K562 (cell line): ENCODE measurements at regions not wholly inside any gene's neighbourhood (a gene's known extent, or its start where the extent isn't known, plus 50 kb on each side); places are given as distances from the start of the nearest gene placed in this dataset.

ENCODE experiments used
- ATAC-seq: fragments of 200-7000 bp; cut with Tn5 transposase; 3 replicates; pipeline ENCODE4 v1.9.1; 2020; ENCODE audit warnings: moderate library complexity
- BruUV-seq: library from RNA; stranded (reverse); fragments of 400-500 nt; replicated peaks from 2 replicates; lab custom pipeline; 2021; lab: Mats Ljungman, UMichigan
- CTCF ChIA-PET: fragments of 300-600 bp; formaldehyde crosslinking; extraction: SDS; loops from one replicate; lab custom pipeline; 2021; ENCODE audit warnings: low intra/inter-chr PET ratio; lab: Yijun Ruan, JAX
- POLR2A ChIA-PET: fragments of 300-600, 350-650 bp; sonication (Branson Sonifier 250); formaldehyde crosslinking; extraction: SDS; loops from one replicate; lab custom pipeline; 2021; ENCODE audit warnings: antibody characterized with exemption, inconsistent platforms; lab: Yijun Ruan, JAX
- DNase-seq, 4 experiments: peaks; one replicate each; pipeline versions ENCODE4 v3.0.0 to v3.0.0-alpha.2; 2011 to 2018; ENCODE audit warnings: low spot score in 3 of 4, mixed read lengths in 3 of 4; ENCODE audit errors: extremely low read depth in 1 of 4
- FAIRE-seq: peaks from 2 replicates; lab custom pipeline; 2011; peaks lifted over from hg19 to GRCh38; lab: Jason Lieb, UNC
- H2AFZ ChIP-seq: 2 replicates; pipeline ENCODE4 v1.6.0; 2011; ENCODE audit warnings: low read depth, low read length, control low read depth, inconsistent platforms
- H3K27ac ChIP-seq: fragments of 200-600 bp; 3 replicates; pipeline ENCODE4 v1.8.0; 2011; ENCODE audit warnings: low read depth, mild to moderate bottlenecking, control low read depth, inconsistent platforms, low read length, moderate library complexity, mixed read lengths; ENCODE audit errors: extremely low read depth
- H3K27me3 ChIP-seq, 2 experiments: fragments of 300-600 bp in 1 of 2; 2 replicates in 1 of 2; 3 replicates in 1 of 2; pipeline versions ENCODE4 v1.6.0 to v1.8.0; 2011; ENCODE audit warnings: inconsistent platforms in 2 of 2, low read length in 2 of 2, mild to moderate bottlenecking in 1 of 2, mixed read lengths in 1 of 2, moderate library complexity in 1 of 2; ENCODE audit not compliant: control insufficient read depth in 2 of 2, insufficient read depth in 2 of 2
- H3K36me3 ChIP-seq: fragments of 300-600 bp; 3 replicates; pipeline ENCODE4 v1.8.0; 2011; ENCODE audit warnings: mild to moderate bottlenecking, low read length, inconsistent platforms; ENCODE audit not compliant: control insufficient read depth, insufficient read depth
- H3K4me1 ChIP-seq, 2 experiments: fragments of 200-600 bp in 1 of 2; replicated peaks in 1 of 2; 2 replicates in 1 of 2; 3 replicates in 1 of 2; pipeline versions ENCODE4 v1.5.1 to v1.8.0; 2011; ENCODE audit warnings: inconsistent platforms in 2 of 2, low read length in 2 of 2, mild to moderate bottlenecking in 1 of 2, mixed read lengths in 1 of 2, moderate library complexity in 1 of 2; ENCODE audit not compliant: control insufficient read depth in 2 of 2, insufficient read depth in 2 of 2
- H3K4me2 ChIP-seq: 2 replicates; pipeline ENCODE4 v1.6.1; 2011; ENCODE audit warnings: low read length, control low read depth, inconsistent platforms, mixed read lengths; ENCODE audit not compliant: insufficient read depth
- H3K4me3 ChIP-seq: fragments of 200-600 bp; sonication (generic), shearing (Covaris generic); 2 replicates; pipeline ENCODE4 v1.5.1; 2016; ENCODE audit warnings: control low read depth, inconsistent platforms
- H3K79me2 ChIP-seq: fragments of 200-600 bp; 3 replicates; pipeline ENCODE4 v1.8.0; 2011; ENCODE audit warnings: low read length, inconsistent platforms; ENCODE audit not compliant: control insufficient read depth, insufficient read depth
- H3K9ac ChIP-seq, 2 experiments: 2 replicates each; pipeline versions ENCODE4 v1.6.0 to v1.6.1; 2011; ENCODE audit warnings: low read depth in 2 of 2, low read length in 2 of 2, control low read depth in 1 of 2, inconsistent platforms in 1 of 2, mild to moderate bottlenecking in 1 of 2, mixed read lengths in 1 of 2; ENCODE audit not compliant: insufficient read depth in 1 of 2
- H3K9me1 ChIP-seq: one replicate; pipeline ENCODE4 v1.6.0; 2011; ENCODE audit warnings: inconsistent platforms, mild to moderate bottlenecking, low read length, moderate library complexity; ENCODE audit not compliant: control insufficient read depth, insufficient read depth
- H3K9me3 ChIP-seq: replicated peaks from 2 replicates; pipeline ENCODE4 v1.5.1; 2011; ENCODE audit warnings: low read depth, low read length, inconsistent platforms; ENCODE audit not compliant: control insufficient read depth, insufficient read depth
- H4K20me1 ChIP-seq: replicated peaks from 2 replicates; pipeline ENCODE4 v1.6.1; 2011; ENCODE audit warnings: low read length, inconsistent platforms, mixed read lengths; ENCODE audit not compliant: control insufficient read depth, insufficient read depth
- MAFG ChIP-seq: fragments of 450-650 bp; conservative IDR thresholded peaks from 2 replicates; pipeline ENCODE4 v1.6.1; 2016; ENCODE audit warnings: missing genetic modification characterization, missing compliant biosample characterization
- RBM22 ChIP-seq: fragments of 200-400 bp; formaldehyde crosslinking; IDR thresholded peaks from 2 replicates; pipeline ENCODE4 v1.6.1; 2018; ENCODE audit warnings: low read length, low read depth; ENCODE audit not compliant: poor library complexity, severe bottlenecking
- REST ChIP-seq, 2 experiments: fragments of 450-650 bp; formaldehyde crosslinking in 1 of 2; IDR thresholded peaks; 2 replicates each; pipeline versions ENCODE4 v1.4.0 to v1.6.1; 2014 to 2020; ENCODE audit warnings: mild to moderate bottlenecking in 2 of 2, borderline replicate concordance in 1 of 2, low read depth in 1 of 2
- RNF2 ChIP-seq: sonication (generic); IDR thresholded peaks from 2 replicates; pipeline ENCODE4 v1.6.1; 2016
- ZBTB26 ChIP-seq: fragments of 450-650 bp; formaldehyde crosslinking; IDR thresholded peaks from 2 replicates; pipeline ENCODE4 v1.4.0; 2022; ENCODE audit warnings: missing genetic modification characterization
- ZBTB33 ChIP-seq: sonication (generic); formaldehyde crosslinking; IDR thresholded peaks from 2 replicates; pipeline ENCODE4 v1.8.1; 2023; ENCODE audit warnings: mild to moderate bottlenecking, missing genetic modification reagents
- ZNF436 ChIP-seq: fragments of 250-450, 450-650 bp; sonication (Bioruptor Pico); formaldehyde crosslinking; IDR thresholded peaks from 2 replicates; pipeline ENCODE4 v1.7.0; 2020; ENCODE audit warnings: mild to moderate bottlenecking
- ZNF511 ChIP-seq: sonication (generic); formaldehyde crosslinking; IDR thresholded peaks from 2 replicates; pipeline ENCODE4 v1.8.0; 2022; ENCODE audit warnings: mild to moderate bottlenecking, missing genetic modification reagents
- ZNF668 ChIP-seq: fragments of 250-450 bp; sonication (Bioruptor Pico); IDR thresholded peaks from 2 replicates; pipeline ENCODE4 v1.8.0; 2022; ENCODE audit warnings: mild to moderate bottlenecking, inconsistent platforms
- WGBS: fragments of 100-300 bp; shearing (Covaris generic); methylation state at CpG from one replicate; pipeline ENCODE4 v1.1.6; 2016; ENCODE audit warnings: low coverage, mixed read lengths; ENCODE audit not compliant: insufficient coverage; ENCODE audit errors: missing lambda C conversion rate; 5-methylcytosine and 5-hydroxymethylcytosine counted together
- in situ Hi-C: fragments of 300-500 bp; cut with MboI; formaldehyde crosslinking; loops from 4 replicates; pipeline ENCODE4 v1.15.0; 2018; ENCODE audit warnings: inconsistent platforms, mixed read lengths
- intact Hi-C: fragments of 100-400 bp; cut with micrococcal nuclease; formaldehyde crosslinking; loops from 2 replicates; pipeline ENCODE4 v1.14.2; 2022

- BruUV-seq: no TSS peak
- in situ Hi-C loops: no loop called here
- Histone ChIP-seq H2AFZ (no peak overlapping the region), H3K9ac (no peak overlapping the region), H3K4me2 (no peak overlapping the region), H3K4me3 (no peak overlapping the region), H3K27ac (no peak overlapping the region), H3K4me1 (no peaks in the 10 kb centered on the region), H4K20me1 (0 out of 2 replicates have a peak, but pooled peaks cover 3% of the 10 kb centered on the region), H3K9me3 (no peaks in the 10 kb centered on the region), H3K36me3 (no peaks in the 10 kb centered on the region), H3K27me3 (peaks cover 37 to 54% of the 10 kb centered on the region in 2 experiments), H3K9me1 (no peaks in the 10 kb centered on the region), H3K79me2 (no peaks in the 10 kb centered on the region)
- DNase-seq (no peak), ATAC-seq (no peak), FAIRE-seq (no peak)
- WGBS: 0% methylated on average over 3 of the region's 3 CpGs
- intact Hi-C loops: no loop called here
- CTCF ChIA-PET: no interaction called here
- POLR2A ChIA-PET: no interaction called here
- TF ChIP-seq ZNF668 (CRISPR knock-in tag) (no peak), MAFG (no peak), ZBTB33 (CRISPR knock-in tag) (no peak), ZBTB26 (CRISPR knock-in tag) (no peak), RBM22 (no peak), RNF2 (no peak), ZNF511 (CRISPR knock-in tag) (no peak), ZNF436 (CRISPR knock-in tag) (no peak), REST (IDR thresholded peaks at IDR 0.05; ENCODE audit: borderline replicate concordance) (no peak), REST (CRISPR knock-in tag; IDR thresholded peaks at IDR 0.05; ENCODE audit: low read depth) (no peak)
Observed at GRCh38 chr3:194761384-194761783, 75.7 kb downstream of the FAM43A start.
